NCI-H1417 (cell line): ENCODE measurements at regions not wholly inside any gene's neighbourhood (a gene's known extent, or its start where the extent isn't known, plus 50 kb on each side); places are given as distances from the start of the nearest gene placed in this dataset.
"Not testable (repeated sequence)": the region's sequence is repeated elsewhere in the genome, so short reads cannot be mapped to it uniquely, and the experiment has no call there.

Experiments
- DNase-seq, 3 experiments: peaks; one replicate each; lab custom pipeline; 2025; lab: John Stamatoyannopoulos, UW

DNA sequence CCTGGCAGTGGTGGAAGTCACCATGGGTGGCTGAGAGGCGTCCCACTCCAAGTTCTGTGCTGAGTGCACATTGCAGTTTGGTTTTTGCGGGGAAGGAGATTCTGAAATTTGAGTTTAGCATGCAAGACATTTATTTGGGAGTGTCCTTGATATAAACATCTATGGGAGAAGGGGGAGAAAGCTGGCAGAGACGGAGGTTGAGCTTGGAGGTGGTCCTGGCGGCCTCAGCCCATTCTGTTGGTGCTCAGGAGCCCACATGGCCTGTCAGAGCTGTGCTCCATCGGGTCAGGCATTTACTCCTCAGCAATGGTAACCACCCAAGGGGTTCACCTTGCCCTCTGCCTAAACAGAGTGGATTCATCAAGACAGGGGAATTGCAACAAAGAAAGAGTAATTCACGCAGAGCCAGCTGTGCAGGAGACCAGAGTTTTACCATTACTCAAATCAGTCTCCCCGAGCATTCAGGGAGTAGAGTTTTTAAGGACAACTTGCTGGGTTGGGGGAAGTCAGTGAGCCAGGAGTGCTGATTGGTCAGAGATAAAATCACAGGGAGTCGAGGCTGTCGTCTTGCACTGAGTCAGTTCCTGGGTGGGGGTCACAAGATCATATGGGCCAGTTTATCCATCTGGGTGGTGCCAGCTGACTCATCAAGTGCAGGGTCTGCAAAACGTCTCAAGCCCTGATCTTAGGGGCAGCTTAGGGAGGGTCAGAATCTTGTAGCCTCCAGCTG, 323.3 kb upstream of the TMEM132C start:
- no peak for DNase-seq

DNA sequence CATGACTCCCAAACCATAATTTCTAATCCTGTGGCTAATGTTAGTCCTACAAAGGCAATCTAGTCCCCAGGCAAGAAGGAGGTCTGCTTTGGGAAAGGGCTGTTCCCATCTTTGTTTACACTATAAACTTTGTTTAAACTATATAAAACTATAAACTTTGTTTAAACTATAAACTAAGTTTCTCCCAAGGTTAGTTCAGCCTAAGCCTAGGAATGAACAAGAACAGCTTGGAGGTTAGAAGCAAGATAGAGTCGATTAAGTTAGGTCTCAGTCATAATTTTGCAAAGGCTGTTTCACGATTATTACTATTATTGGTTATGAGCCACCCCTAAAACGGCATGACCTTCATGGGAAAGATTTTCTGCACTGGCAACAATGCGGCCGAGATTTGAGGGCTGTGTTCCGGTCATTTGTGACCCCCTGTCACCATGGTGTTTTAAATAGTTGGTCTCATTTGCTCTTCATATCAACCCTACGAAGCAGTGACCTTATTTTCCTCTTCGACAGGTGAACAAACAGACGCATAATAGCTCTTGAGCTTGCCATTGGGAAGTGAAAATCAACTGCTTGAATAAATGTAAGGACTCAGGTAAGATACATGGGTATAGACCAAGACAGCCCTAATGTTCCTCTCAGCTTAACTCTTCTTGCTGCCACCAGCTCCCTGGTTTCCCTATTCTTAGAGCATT, 322.6 kb upstream of the TMEM132C start:
- DNase-seq, result peak in 2 of 3 experiments; percentile 3 to 22

GRCh38 chr12:127957001-127957660, 309.8 kb upstream of the TMEM132C start:
- DNase-seq, result no peak

GRCh38 chr12:127962303-127962702, 304.7 kb upstream of the TMEM132C start:
- DNase-seq, result no peak

DNA sequence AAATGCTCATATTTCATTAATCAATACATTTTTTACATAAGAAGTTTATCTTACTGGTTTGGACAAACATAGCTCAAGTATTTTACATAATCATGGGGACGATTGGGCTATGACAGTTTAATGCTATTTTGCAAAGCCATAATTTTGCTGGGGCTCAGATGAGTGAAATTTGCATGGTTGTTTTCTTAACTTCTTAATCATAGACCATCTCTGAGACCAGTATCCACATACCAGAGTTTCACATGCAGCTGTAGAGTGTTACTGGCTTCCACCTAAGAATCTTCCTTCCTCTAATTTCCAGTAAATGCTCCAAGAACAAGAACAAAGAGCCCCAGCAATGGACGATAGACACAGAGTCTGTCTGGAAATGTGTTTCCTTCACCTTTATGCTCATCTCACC, 303.0 kb upstream of the TMEM132C start:
- no peak for DNase-seq

DNA sequence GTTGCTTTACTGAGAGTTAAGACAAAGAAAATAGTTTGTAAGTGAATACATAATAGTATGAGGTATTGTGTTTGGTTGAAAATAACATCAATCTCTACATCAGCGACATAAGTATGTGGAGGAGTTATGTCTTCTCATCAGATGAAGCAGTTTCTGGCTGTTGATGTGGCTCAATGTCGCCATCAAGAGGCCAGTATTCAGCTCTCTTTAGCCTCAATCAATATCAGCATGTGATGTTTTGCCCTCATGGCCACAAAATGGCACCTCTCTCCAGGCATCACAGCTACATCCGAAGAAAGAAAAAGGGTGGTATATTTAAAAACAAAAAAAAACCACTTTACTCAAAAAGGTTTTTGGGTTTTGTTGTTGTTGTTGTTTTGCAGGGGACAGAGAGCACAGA, 302.3 kb upstream of the TMEM132C start:
- DNase-seq, result peak in 1 of 3 experiments; percentile 5

DNA sequence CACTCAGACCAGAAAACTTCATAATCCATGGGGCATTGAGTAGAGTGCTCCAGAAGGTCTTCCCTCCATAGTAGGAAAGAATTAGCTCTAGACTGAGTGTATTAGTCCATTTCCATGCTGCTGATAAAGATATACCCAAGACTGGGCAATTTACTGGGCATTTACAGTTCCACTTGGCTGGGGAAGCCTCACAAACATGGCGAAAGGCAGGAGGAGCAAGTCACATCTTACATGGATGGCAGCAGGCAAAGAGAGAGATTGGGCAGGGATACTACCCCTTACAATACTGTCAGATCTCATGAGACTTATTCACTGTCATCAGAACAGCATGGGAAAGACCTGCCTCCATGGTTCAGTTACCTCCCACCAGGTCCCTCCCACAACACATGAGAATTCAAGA, 300.6 kb upstream of the TMEM132C start:
- no peak for DNase-seq

- no peak for DNase-seq
These were observed 296.5 kb upstream of the TMEM132C start for GRCh38 chr12:127970491-127970890.

GRCh38 chr12:127980585-127980984, 286.4 kb upstream of the TMEM132C start:
- no peak for DNase-seq

- no peak for DNase-seq
These were observed 285.1 kb upstream of the TMEM132C start for GRCh38 chr12:127981875-127982274.

GRCh38 chr12:127983213-127983791, 283.7 kb upstream of the TMEM132C start:
- DNase-seq, result not testable (repeated sequence)

DNA sequence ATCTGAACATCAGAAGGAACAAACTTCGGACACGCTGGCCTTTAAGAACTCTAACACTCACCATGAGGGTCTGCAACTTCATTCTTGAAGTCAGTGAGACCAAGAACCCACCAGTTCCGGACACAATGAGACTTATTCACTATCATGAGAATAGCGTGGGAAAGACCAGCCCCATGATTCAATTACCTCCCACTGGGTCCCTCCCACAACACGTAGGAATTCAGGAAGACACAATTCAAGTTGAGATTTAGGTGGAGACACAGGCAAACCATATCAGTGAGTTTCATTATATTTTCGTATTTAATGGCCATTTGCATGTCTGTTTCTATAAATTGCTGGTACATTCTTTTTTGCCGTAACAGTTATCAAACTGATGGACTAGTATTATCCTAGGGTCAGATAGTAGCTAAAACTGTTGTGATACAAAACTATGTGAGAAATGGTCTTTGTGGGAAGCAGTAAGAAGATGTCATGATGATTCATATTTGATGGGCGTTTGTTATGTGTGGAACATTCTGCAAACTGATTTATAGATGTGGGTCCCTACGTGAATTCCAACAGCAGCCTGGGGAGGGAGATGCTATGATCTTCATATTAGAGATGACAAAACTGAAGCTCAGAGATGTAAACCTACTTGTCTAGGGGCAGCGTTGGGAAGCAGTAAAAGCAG, 282.4 kb upstream of the TMEM132C start:
- no peak for DNase-seq

DNA sequence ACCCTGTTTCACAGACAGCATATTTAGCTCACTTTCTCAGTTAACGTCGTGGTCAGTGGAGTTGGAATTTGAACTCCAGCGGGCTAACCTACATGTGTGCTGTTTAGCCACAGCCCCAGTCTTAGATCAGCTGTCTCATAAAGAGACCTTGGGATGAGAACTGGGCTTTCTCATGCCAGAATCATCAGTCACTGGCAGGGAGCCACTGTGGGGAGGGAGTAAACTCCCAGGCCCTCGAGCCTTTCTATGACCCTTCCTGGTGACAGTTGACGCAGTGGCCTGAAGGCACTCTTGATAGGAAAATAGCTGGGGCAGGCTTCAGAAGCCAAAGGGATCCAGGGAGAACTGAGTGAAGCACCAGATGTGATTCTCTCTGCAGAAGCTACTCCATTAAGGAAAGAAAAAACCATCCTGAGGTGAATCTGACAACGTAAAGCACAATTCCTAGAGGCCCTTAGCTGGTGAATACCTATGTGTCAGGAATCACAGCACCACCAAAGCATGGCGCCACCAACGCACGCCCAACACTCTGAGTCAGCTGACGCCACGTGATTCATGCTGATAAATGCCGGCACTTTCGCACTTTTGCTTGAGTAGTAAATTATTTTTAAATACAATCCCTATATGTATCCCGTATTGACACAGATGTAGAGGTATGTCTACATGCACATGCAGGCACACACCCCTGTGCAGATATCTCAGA, 279.6 kb upstream of the TMEM132C start:
- peak in 1 of 3 experiments; percentile 31 for DNase-seq

GRCh38 chr12:127991485-127991884, 275.5 kb upstream of the TMEM132C start:
- no peak for DNase-seq

GRCh38 chr12:127998988-127999387, 268.0 kb upstream of the TMEM132C start:
- no peak for DNase-seq

DNA sequence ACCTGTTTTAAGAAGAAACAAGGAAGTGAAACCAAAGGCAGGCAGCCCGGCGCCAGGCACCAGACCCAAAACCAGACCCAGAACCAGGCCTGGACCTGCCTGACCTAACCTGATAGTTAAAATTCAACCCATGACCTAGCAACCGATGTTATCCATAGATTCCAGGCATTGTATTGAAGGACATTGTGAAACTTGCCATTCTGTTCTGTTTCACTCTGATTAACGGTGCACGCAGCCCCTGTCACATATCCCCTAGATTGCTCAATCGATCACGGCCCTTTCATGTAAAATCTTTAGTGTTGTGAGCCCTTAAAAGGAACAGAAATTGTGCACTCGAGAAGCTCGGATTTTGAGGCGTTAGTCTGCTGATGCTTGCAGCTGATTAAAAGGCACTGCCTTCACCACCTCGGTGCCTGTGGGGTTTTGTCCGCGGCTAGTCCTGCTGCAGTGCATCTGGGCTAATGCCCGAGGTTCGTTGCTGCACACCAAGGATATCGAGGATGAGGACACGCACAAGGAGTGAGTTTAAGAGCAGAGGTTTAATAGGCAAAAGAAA, 262.5 kb upstream of the TMEM132C start:
- no peak for DNase-seq

- DNase-seq, result no peak
These were observed 259.7 kb upstream of the TMEM132C start for GRCh38 chr12:128007250-128007649.

- no peak for DNase-seq
These were observed 258.6 kb upstream of the TMEM132C start for GRCh38 chr12:128008341-128008740.

DNA sequence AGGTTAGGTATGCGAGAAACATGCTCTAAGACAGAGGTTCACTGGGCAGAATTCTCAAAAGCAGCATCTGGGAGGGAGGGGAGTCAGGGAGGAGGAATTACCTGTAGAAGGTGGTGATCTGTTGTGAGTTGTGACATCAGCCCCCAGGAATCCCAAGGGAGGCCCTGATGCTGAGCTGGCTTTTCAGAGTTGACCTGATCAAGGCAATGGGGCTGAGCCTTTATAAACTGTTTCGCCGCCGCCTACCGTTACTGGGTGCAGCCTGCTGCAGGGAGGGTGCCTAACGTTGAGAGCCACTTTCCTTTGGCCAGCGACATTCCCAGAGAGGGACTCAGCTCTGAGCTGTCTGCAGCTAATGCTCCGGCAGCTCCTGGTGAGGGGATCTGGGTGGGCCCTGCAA, 257.9 kb upstream of the TMEM132C start:
- DNase-seq, result no peak

DNA sequence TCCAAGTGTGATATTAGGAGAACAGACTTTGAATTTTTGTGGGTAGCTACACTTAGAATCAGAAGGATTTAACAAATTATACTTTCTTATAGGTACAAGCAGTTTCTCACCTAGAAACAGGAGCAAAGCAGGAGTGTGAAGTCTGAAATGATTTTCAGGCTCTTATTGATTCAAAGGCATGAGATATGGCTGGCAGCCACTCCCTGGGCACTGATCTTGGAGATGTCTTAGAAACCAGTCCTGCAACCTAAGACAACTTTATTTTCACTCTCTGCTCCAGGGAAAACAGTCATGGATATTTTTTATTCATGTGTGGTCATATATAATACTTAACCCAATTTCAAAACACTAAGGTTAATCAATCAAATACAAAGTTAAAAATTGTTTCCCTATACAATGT, 254.9 kb upstream of the TMEM132C start:
- DNase-seq, result no peak

DNA sequence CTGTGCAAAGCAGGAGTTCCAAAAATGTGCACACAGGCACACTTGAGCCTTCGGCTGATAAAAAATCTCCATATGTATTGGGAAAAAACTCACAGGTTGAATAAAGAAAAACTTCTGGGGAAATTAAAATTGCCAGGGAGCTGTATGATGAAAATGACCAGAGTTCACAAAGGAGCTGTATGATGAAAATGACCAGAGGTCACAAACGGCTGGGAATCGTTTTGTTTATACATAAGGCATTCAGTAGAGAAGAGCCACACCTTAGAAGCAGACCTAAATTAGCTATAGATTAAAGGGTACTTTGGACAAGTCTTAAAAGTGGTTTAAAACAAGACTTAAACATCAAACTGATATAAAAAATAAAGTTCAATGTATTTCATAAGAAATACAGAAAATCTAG, 251.7 kb upstream of the TMEM132C start:
- DNase-seq, result no peak
